ENCODE measurements at regions not wholly inside any gene's neighbourhood (a gene's known extent, or its start where the extent isn't known, plus 50 kb on each side); places are given as distances from the start of the nearest gene placed in this dataset.

GRCh38 chr5:21164425-21164824 is 1176.4 kb upstream of the CDH18 start:
- no peak for TF ChIP-seq CTCF (IDR thresholded peaks at IDR 0.05; ENCODE audit: insufficient read depth, low read depth, low read length)
- no peak for TF ChIP-seq EZH2 (IDR thresholded peaks at IDR 0.05; ENCODE audit: insufficient read depth, low read length)
